ENCODE measurements at regions not wholly inside any gene's neighbourhood (a gene's known extent, or its start where the extent isn't known, plus 50 kb on each side); places are given as distances from the start of the nearest gene placed in this dataset.

- no peaks in the 10 kb centered on the region; a peak in 1 of 3 replicates for H3K36me3 ChIP-seq (ENCODE audit: control insufficient read depth in 2 of 2, insufficient read depth in 1 of 2, low read length in 2 of 2)
- ChIA-PET CTCF (no interaction called here), POLR2A (no interaction called here)
Measured at GRCh38 chrX:80170581-80170980, 156.0 kb downstream of the TBX22 start.

GRCh38 chrX:80173261-80173660 lies 158.7 kb downstream of the TBX22 start:
- CTCF ChIA-PET, result no interaction called here
- no peak overlapping the region for H3K27ac ChIP-seq (ENCODE audit: extremely low read depth, low read depth, low read length)
- H3K36me3 ChIP-seq (ENCODE audit: control insufficient read depth in 2 of 2, insufficient read depth in 1 of 2, low read length in 2 of 2), result no peaks in the 10 kb centered on the region
- POLR2A ChIA-PET, result no interaction called here
- peaks cover 4% of the 10 kb centered on the region; the same call in 1 of the 2 replicates for H3K9me3 ChIP-seq (ENCODE audit: control insufficient read depth, insufficient read depth, low read depth, low read length)
- H3K4me3 ChIP-seq (ENCODE audit: low read depth, low read length), result no peak overlapping the region
- no peak for TF ChIP-seq ZNF701 (tag by site-specific recombination; IDR thresholded peaks at IDR 0.05)
- TF ChIP-seq ZNF600 (tag by site-specific recombination; IDR thresholded peaks at IDR 0.05), result no peak
- TF ChIP-seq ZNF518A (tag by site-specific recombination; conservative IDR thresholded peaks at IDR 0.05; ENCODE audit: low read depth), result no peak
- TF ChIP-seq FEZF1 (tag by site-specific recombination; IDR thresholded peaks at IDR 0.05), result no peak
- no peak for TF ChIP-seq ZNF157 (tag by site-specific recombination; IDR thresholded peaks at IDR 0.05)
- TF ChIP-seq PBX3 (CRISPR knock-in tag; IDR thresholded peaks at IDR 0.05), result no peak
- no peak for TF ChIP-seq ZNF24 (tag by site-specific recombination; IDR thresholded peaks at IDR 0.05)
- no peak for TF ChIP-seq ZNF558 (tag by site-specific recombination; IDR thresholded peaks at IDR 0.05)
- TF ChIP-seq ZNF76 (tag by site-specific recombination; IDR thresholded peaks at IDR 0.05; ENCODE audit: borderline replicate concordance, low read depth), result no peak
- TF ChIP-seq ZBTB11 (tag by site-specific recombination; conservative IDR thresholded peaks at IDR 0.05; ENCODE audit: low read depth), result no peak
- TF ChIP-seq RBAK (tag by site-specific recombination; IDR thresholded peaks at IDR 0.05), result no peak
- TF ChIP-seq ZNF791 (tag by site-specific recombination; IDR thresholded peaks at IDR 0.05), result no peak
- TF ChIP-seq ZFP3 (tag by site-specific recombination; IDR thresholded peaks at IDR 0.05; ENCODE audit: low read depth), result no peak
- TF ChIP-seq ZNF707 (tag by site-specific recombination; IDR thresholded peaks at IDR 0.05), result no peak
- H3K4me1 ChIP-seq (ENCODE audit: control insufficient read depth, insufficient read depth, low read length), result no peaks in the 10 kb centered on the region

More at GRCh38 chrX:80170581-80170980, 156.0 kb downstream of the TBX22 start:
- Histone ChIP-seq H3K9me3 (ENCODE audit: control insufficient read depth, insufficient read depth, low read depth, low read length) (peaks cover 3% of the 10 kb centered on the region), H3K4me1 (ENCODE audit: control insufficient read depth, insufficient read depth, low read length) (no peaks in the 10 kb centered on the region), H3K27ac (ENCODE audit: extremely low read depth, low read depth, low read length) (no peak overlapping the region), H3K4me3 (ENCODE audit: low read depth, low read length) (no peak overlapping the region)
- TF ChIP-seq ZNF426 (tag by site-specific recombination; IDR thresholded peaks at IDR 0.05) (no peak), ZNF23 (tag by site-specific recombination; IDR thresholded peaks at IDR 0.05; ENCODE audit: borderline replicate concordance) (no peak), ZNF324 (tag by site-specific recombination; IDR thresholded peaks at IDR 0.05) (no peak), ZNF2 (tag by site-specific recombination; IDR thresholded peaks at IDR 0.05) (no peak), ZNF561 (tag by site-specific recombination; IDR thresholded peaks at IDR 0.05; ENCODE audit: borderline replicate concordance) (no peak), ZNF292 (tag by site-specific recombination; IDR thresholded peaks at IDR 0.05; ENCODE audit: borderline replicate concordance, low read depth) (no peak), ZNF132 (tag by site-specific recombination; IDR thresholded peaks at IDR 0.05; ENCODE audit: borderline replicate concordance) (no peak)

Data from HEK293 (cell line).